Hematopoietic multipotent progenitor cell treated with erythropoietin and hydrocortisone succinate and interleukin-3 and kit ligand, for 8 days (in vitro differentiated cells): ENCODE measurements at regions not wholly inside any gene's neighbourhood (a gene's known extent, or its start where the extent isn't known, plus 50 kb on each side); places are given as distances from the start of the nearest gene placed in this dataset.

Experiments used
- DNase-seq: peaks from one replicate; pipeline ENCODE4 v3.0.0-alpha.2; 2015

GRCh38 chr5:42360616-42361314, 62.5 kb upstream of the GHR start:
- DNase-seq = no peak

DNA sequence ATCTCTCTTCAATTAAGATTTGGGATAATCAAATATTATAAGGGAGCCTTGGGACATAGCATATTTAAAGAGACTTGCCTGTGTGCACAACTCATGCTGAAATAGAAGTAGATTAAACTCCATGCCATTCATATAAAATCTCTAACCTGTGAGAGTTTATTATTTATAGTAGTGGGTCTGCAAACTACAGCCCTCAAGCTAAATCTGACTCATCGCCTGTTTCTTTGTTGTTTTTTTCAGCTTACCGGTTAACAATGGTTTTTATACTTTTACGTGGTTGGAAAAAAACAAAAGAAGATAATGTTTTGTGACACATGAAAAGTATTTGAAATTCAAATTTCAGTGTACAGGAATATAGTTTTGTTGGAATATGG, 61.9 kb upstream of the GHR start:
- no peak for DNase-seq

DNA sequence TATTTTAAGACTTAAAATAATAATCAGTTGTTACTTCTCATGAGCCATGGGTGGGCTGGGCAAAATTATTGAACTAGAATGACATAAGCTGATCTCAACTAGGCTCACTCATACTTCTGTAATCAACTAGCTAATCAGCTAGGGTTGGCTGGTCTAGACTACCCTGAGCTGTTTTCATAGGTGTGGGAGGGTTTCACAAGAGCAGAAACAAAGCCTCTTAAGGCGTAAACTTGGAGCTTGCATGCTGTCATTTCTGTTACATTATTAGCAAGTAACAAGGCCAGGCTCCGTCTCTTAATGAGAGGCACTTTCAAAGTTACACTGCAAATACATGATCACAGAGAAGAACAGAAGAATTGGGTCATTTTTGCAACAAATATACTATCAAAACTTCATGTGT, 57.2 kb upstream of the GHR start:
- no peak for DNase-seq
